GM12874 (cell line): ENCODE measurements at regions not wholly inside any gene's neighbourhood (a gene's known extent, or its start where the extent isn't known, plus 50 kb on each side); places are given as distances from the start of the nearest gene placed in this dataset.

Experiments used
- TF ChIP-seq, protein P1 (sequence below): IDR thresholded peaks from 2 replicates; pipeline ENCODE4 v1.5.1; 2011; ENCODE audit warnings: low read depth, mild to moderate bottlenecking, control low read depth, low read length, moderate library complexity; ENCODE audit not compliant: insufficient read depth

DNA sequence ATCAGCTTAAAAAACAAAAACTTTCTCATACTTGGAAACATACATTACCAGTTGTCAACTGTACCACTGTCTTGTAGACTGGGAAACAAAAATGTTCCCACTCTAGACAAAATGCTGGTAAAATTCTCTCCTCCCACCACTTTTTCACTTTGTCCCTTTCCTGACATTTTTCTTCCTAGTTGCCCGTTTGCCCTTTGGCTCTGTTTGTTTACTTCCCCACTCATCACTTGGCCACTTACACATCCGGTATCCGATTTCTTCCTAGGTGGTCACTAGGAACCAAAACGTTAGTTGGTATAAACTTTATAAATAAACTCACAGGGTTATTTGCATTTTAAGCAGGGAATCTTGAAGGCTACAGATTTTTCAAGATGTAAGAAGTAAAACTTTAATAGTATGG is 84.9 kb downstream of the METTL4 start:
- TF ChIP-seq, protein P1, sequence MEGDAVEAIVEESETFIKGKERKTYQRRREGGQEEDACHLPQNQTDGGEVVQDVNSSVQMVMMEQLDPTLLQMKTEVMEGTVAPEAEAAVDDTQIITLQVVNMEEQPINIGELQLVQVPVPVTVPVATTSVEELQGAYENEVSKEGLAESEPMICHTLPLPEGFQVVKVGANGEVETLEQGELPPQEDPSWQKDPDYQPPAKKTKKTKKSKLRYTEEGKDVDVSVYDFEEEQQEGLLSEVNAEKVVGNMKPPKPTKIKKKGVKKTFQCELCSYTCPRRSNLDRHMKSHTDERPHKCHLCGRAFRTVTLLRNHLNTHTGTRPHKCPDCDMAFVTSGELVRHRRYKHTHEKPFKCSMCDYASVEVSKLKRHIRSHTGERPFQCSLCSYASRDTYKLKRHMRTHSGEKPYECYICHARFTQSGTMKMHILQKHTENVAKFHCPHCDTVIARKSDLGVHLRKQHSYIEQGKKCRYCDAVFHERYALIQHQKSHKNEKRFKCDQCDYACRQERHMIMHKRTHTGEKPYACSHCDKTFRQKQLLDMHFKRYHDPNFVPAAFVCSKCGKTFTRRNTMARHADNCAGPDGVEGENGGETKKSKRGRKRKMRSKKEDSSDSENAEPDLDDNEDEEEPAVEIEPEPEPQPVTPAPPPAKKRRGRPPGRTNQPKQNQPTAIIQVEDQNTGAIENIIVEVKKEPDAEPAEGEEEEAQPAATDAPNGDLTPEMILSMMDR: no peak
